Neuronal stem cell (in vitro differentiated cells): ENCODE measurements at regions not wholly inside any gene's neighbourhood (a gene's known extent, or its start where the extent isn't known, plus 50 kb on each side); places are given as distances from the start of the nearest gene placed in this dataset.

ENCODE experiments used
- DNase-seq: peaks from one replicate; pipeline ENCODE4 v3.0.0-alpha.2; 2013; ENCODE audit warnings: low spot score
- H2AFZ ChIP-seq: one replicate; pipeline ENCODE4 v1.6.1; 2013; ENCODE audit warnings: mild to moderate bottlenecking, low read length, inconsistent platforms
- H2AK5ac ChIP-seq: 2 replicates; pipeline ENCODE4 v1.6.1; 2013; ENCODE audit warnings: low read depth, mild to moderate bottlenecking, inconsistent platforms, low read length, moderate library complexity, mixed read lengths
- H2BK120ac ChIP-seq: 2 replicates; pipeline ENCODE4 v1.6.1; 2013; ENCODE audit warnings: low read depth, mild to moderate bottlenecking, inconsistent platforms, low read length, moderate library complexity, mixed read lengths
- H2BK12ac ChIP-seq: one replicate; pipeline ENCODE4 v1.6.1; 2013; ENCODE audit warnings: low read length, inconsistent platforms
- H2BK15ac ChIP-seq: 2 replicates; pipeline ENCODE4 v1.6.1; 2013; ENCODE audit warnings: mild to moderate bottlenecking, low read length, inconsistent platforms, mixed read lengths
- H2BK5ac ChIP-seq: one replicate; pipeline ENCODE4 v1.6.1; 2013; ENCODE audit warnings: inconsistent platforms, mild to moderate bottlenecking, low read length, moderate library complexity
- H3K14ac ChIP-seq: one replicate; pipeline ENCODE4 v1.6.1; 2013; ENCODE audit warnings: low read length, inconsistent platforms
- H3K18ac ChIP-seq: 2 replicates; pipeline ENCODE4 v1.6.1; 2013; ENCODE audit warnings: low read length, inconsistent platforms
- H3K23ac ChIP-seq: 2 replicates; pipeline ENCODE4 v1.6.1; 2013; ENCODE audit warnings: low read depth, mild to moderate bottlenecking, mixed read lengths, low read length, inconsistent platforms; ENCODE audit not compliant: poor library complexity
- H3K27ac ChIP-seq: replicated peaks from 3 replicates; pipeline ENCODE4 v1.5.1; 2013; ENCODE audit warnings: low read length, inconsistent platforms
- H3K27me3 ChIP-seq, 3 experiments: 2 replicates each; pipeline ENCODE4 v1.6.1; 2013; ENCODE audit warnings: low read length in 3 of 3, mild to moderate bottlenecking in 2 of 3, inconsistent platforms in 1 of 3, low read depth in 1 of 3, mixed read lengths in 1 of 3, moderate library complexity in 1 of 3; ENCODE audit not compliant: control insufficient read depth in 3 of 3, insufficient read depth in 3 of 3
- H3K36me3 ChIP-seq, 2 donors: replicated peaks in 1 of 2; 2 replicates each; pipeline ENCODE4 v1.6.1; 2013; ENCODE audit warnings: low read length in 2 of 2; ENCODE audit not compliant: control insufficient read depth in 2 of 2, insufficient read depth in 2 of 2
- H3K4ac ChIP-seq: 2 replicates; pipeline ENCODE4 v1.6.1; 2013; ENCODE audit warnings: inconsistent platforms, mild to moderate bottlenecking, low read length, moderate library complexity
- H3K4me1 ChIP-seq, 2 donors: 1 replicate in 1 of 2; 2 replicates in 1 of 2; pipeline ENCODE4 v1.6.1; 2013; ENCODE audit warnings: low read length in 2 of 2, low read depth in 1 of 2; ENCODE audit not compliant: control insufficient read depth in 2 of 2, insufficient read depth in 1 of 2
- H3K4me2 ChIP-seq: one replicate; pipeline ENCODE4 v1.6.1; 2013; ENCODE audit warnings: mild to moderate bottlenecking, low read length, inconsistent platforms; ENCODE audit not compliant: insufficient read depth, poor library complexity, severe bottlenecking
- H3K4me3 ChIP-seq, 2 donors: 2 replicates each; pipeline ENCODE4 v1.5.1; 2013; ENCODE audit warnings: low read length in 2 of 2, mild to moderate bottlenecking in 2 of 2, inconsistent platforms in 1 of 2, moderate library complexity in 1 of 2
- H3K79me1 ChIP-seq: one replicate; pipeline ENCODE4 v1.6.1; 2013; ENCODE audit warnings: low read depth, mild to moderate bottlenecking, inconsistent platforms, low read length, moderate library complexity
- H3K9ac ChIP-seq: one replicate; pipeline ENCODE4 v1.6.1; 2013; ENCODE audit warnings: mild to moderate bottlenecking, low read depth, low read length, inconsistent platforms; ENCODE audit not compliant: poor library complexity
- H3K9me3 ChIP-seq, 2 donors: replicated peaks in 1 of 2; 2 replicates each; pipeline versions ENCODE3 to v1.6.1; 2013; ENCODE audit warnings: low read length in 2 of 2, mild to moderate bottlenecking in 2 of 2, inconsistent platforms in 1 of 2, low read depth in 1 of 2, mixed read lengths in 1 of 2, moderate library complexity in 1 of 2; ENCODE audit not compliant: control insufficient read depth in 2 of 2, insufficient read depth in 1 of 2
- H4K8ac ChIP-seq: one replicate; pipeline ENCODE4 v1.6.1; 2013; ENCODE audit warnings: low read depth, mild to moderate bottlenecking, inconsistent platforms, low read length, moderate library complexity
- H4K91ac ChIP-seq: one replicate; pipeline ENCODE4 v1.6.1; 2013; ENCODE audit warnings: low read length, low read depth, mild to moderate bottlenecking, inconsistent platforms; ENCODE audit not compliant: poor library complexity
- WGBS, 2 donors: extraction: QIAGEN DNeasy Blood & Tissue Kit; methylation state at CpG; one replicate each; pipeline ENCODE4 v1.1.7; 2013; ENCODE audit warnings: missing lambda C conversion rate in 2 of 2, mixed read lengths in 1 of 2; ENCODE audit not compliant: insufficient read length in 2 of 2, insufficient replicate concordance in 1 of 2; ENCODE audit errors: extremely low coverage in 2 of 2; 5-methylcytosine and 5-hydroxymethylcytosine counted together

GRCh38 chr10:4692206-4692605, 133.8 kb upstream of the AKR1E2 start:
- H3K27me3 ChIP-seq = no peaks in the 10 kb centered on the region
- no peak overlapping the region for H4K8ac ChIP-seq
- no peak overlapping the region for H3K4me3 ChIP-seq
- no peaks in the 10 kb centered on the region for H3K4me1 ChIP-seq
- no peak overlapping the region for H2BK15ac ChIP-seq
- H2BK12ac ChIP-seq = no peak overlapping the region
- WGBS, 2 donors = no CpG with 5 or more reads among the region's 2 CpGs
- H3K9me3 ChIP-seq = no peaks in the 10 kb centered on the region
- H3K18ac ChIP-seq = no peak overlapping the region
- H3K9ac ChIP-seq = no peak overlapping the region
- H2AK5ac ChIP-seq = no peak overlapping the region
- no peaks in the 10 kb centered on the region for H3K79me1 ChIP-seq
- H4K91ac ChIP-seq = no peak overlapping the region
- H3K4me2 ChIP-seq = no peak overlapping the region
- H3K36me3 ChIP-seq = no peaks in the 10 kb centered on the region
- no peak overlapping the region for H2BK5ac ChIP-seq
- no peak for DNase-seq
- no peak overlapping the region for H3K4ac ChIP-seq
- H3K14ac ChIP-seq = no peak overlapping the region
- H2AFZ ChIP-seq = no peak overlapping the region
- H3K23ac ChIP-seq = no peak overlapping the region
- H3K27ac ChIP-seq = no peak overlapping the region
- no peak overlapping the region for H2BK120ac ChIP-seq

- no peak overlapping the region for H3K23ac ChIP-seq
- H2BK120ac ChIP-seq = no peak overlapping the region
- H3K79me1 ChIP-seq = no peaks in the 10 kb centered on the region
- H3K27ac ChIP-seq = no peak overlapping the region
- no peak overlapping the region for H2AK5ac ChIP-seq
- no peak overlapping the region for H4K91ac ChIP-seq
- no peaks in the 10 kb centered on the region for H3K36me3 ChIP-seq
- no peaks in the 10 kb centered on the region for H3K27me3 ChIP-seq
- H2BK12ac ChIP-seq = no peak overlapping the region
- no peak overlapping the region for H3K9ac ChIP-seq
- no peak overlapping the region for H3K4me2 ChIP-seq
- no peak overlapping the region for H2BK15ac ChIP-seq
- no peak overlapping the region for H3K4me3 ChIP-seq
- no peaks in the 10 kb centered on the region for H3K4me1 ChIP-seq
- no peaks in the 10 kb centered on the region for H3K9me3 ChIP-seq
- DNase-seq = no peak
- H4K8ac ChIP-seq = no peak overlapping the region
- no peak overlapping the region for H3K14ac ChIP-seq
- H3K18ac ChIP-seq = no peak overlapping the region
- no peak overlapping the region for H2BK5ac ChIP-seq
- no peak overlapping the region for H2AFZ ChIP-seq
- no CpG with 5 or more reads among the region's 5 CpGs for WGBS, 2 donors
- H3K4ac ChIP-seq = no peak overlapping the region
Observed at GRCh38 chr10:4691776-4692175, 134.2 kb upstream of the AKR1E2 start.

GRCh38 chr10:4691301-4691700, 134.7 kb upstream of the AKR1E2 start:
- no peaks in the 10 kb centered on the region for H3K9me3 ChIP-seq
- no peak overlapping the region for H4K91ac ChIP-seq
- H3K4me3 ChIP-seq = no peak overlapping the region
- no peak overlapping the region for H3K23ac ChIP-seq
- no peak for DNase-seq
- no peak overlapping the region for H3K9ac ChIP-seq
- H2AFZ ChIP-seq = no peak overlapping the region
- H3K27me3 ChIP-seq = no peaks in the 10 kb centered on the region
- no peak overlapping the region for H3K18ac ChIP-seq
- no peaks in the 10 kb centered on the region for H3K4me1 ChIP-seq
- no peaks in the 10 kb centered on the region for H3K79me1 ChIP-seq
- H3K36me3 ChIP-seq = no peaks in the 10 kb centered on the region
- H3K4me2 ChIP-seq = no peak overlapping the region
- no peak overlapping the region for H3K27ac ChIP-seq
- no peak overlapping the region for H2BK120ac ChIP-seq
- no peak overlapping the region for H4K8ac ChIP-seq
- no peak overlapping the region for H2AK5ac ChIP-seq
- no peak overlapping the region for H2BK5ac ChIP-seq
- H3K14ac ChIP-seq = no peak overlapping the region
- no peak overlapping the region for H2BK15ac ChIP-seq
- no peak overlapping the region for H2BK12ac ChIP-seq
- no peak overlapping the region for H3K4ac ChIP-seq
- WGBS, 2 donors = no CpG with 5 or more reads among the region's 4 CpGs

GRCh38 chr10:4688601-4689000, 137.4 kb upstream of the AKR1E2 start:
- H4K91ac ChIP-seq = no peak overlapping the region
- no peak overlapping the region for H3K4me3 ChIP-seq
- no peaks in the 10 kb centered on the region for H3K27me3 ChIP-seq
- no peak overlapping the region for H3K4ac ChIP-seq
- no peak overlapping the region for H3K27ac ChIP-seq
- H3K79me1 ChIP-seq = no peaks in the 10 kb centered on the region
- no peak overlapping the region for H3K23ac ChIP-seq
- H3K14ac ChIP-seq = no peak overlapping the region
- H2BK5ac ChIP-seq = no peak overlapping the region
- no peak for DNase-seq
- H2BK12ac ChIP-seq = no peak overlapping the region
- WGBS, 2 donors = no CpG with 5 or more reads among the region's 1 CpG
- H2BK15ac ChIP-seq = no peak overlapping the region
- no peak overlapping the region for H2AFZ ChIP-seq
- no peak overlapping the region for H4K8ac ChIP-seq
- no peak overlapping the region for H3K4me2 ChIP-seq
- no peak overlapping the region for H2AK5ac ChIP-seq
- H3K9me3 ChIP-seq = no peaks in the 10 kb centered on the region
- H2BK120ac ChIP-seq = no peak overlapping the region
- H3K18ac ChIP-seq = no peak overlapping the region
- H3K36me3 ChIP-seq = no peaks in the 10 kb centered on the region
- no peak overlapping the region for H3K9ac ChIP-seq
- H3K4me1 ChIP-seq = peaks cover 0 to 2% of the 10 kb centered on the region in 2 donors
